ENCODE measurements at regions not wholly inside any gene's neighbourhood (a gene's known extent, or its start where the extent isn't known, plus 50 kb on each side); places are given as distances from the start of the nearest gene placed in this dataset.
A peak's percentile ranks its signal among the peaks of the same experiment; 100 is the strongest.

- no peak for DNase-seq
Measured at GRCh38 chr7:98679741-98680140, 62.7 kb downstream of the NPTX2 start.

DNA sequence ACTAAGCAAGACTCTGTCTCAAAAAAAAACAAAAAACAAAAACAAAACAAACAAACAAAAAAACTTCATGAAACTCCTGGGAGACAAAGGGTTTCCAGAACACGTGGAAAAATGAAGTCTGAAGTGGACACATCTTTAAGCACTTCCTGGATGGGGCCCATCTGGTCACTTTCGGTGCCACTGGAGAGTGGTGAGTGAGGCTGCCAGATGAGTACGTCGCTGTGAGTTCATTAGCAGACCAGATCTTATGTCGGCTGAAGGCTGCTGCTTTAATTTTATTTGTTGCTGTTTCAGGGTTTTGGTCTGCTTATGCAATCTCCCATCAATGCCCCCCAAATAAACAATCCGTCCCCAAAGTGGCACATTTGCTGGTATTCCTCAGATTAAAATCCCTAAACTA, 64.4 kb downstream of the NPTX2 start:
- no peak for DNase-seq

- DNase-seq, result no peak
Measured at GRCh38 chr7:98681951-98682350, 64.9 kb downstream of the NPTX2 start.

DNA sequence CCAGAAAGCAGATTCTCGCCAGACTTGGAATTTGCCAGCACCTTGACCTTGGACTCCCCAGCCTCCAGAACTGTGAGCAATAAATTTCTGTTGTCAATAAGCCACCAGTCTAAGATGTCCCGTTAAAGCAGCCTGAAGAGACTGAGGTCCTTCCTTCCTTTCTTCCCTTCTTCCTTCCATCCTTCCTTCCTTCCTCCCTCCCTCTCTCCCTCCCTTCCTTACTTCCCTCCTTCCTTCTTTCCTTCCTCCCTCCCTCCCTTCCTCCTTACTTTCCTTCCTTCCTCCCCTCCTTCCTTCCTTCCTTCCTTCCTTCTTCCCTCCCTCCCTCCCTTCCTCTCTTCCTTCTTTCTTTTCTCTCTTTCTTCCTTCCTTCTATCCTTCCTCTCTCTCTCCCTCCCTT, 66.4 kb downstream of the NPTX2 start:
- no peak for DNase-seq

DNA sequence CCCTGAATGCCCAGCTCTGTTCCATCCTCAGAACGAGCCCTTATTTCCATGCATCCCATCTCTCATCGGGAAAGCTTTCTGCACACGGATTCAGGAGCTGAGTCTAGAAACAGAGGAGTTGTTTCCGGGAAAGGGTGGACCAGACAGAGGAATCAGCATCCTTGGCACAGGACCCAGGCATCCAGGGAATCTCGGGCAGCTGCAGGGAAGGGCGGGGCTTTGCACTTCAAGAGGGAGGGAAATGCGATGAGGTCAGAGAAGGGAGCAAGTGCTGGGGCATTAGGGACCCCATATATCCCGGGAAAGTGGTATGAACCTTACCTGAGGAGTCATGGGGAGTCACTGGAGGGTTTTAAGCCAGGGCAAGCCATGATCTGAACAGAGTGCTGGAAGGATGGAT, 68.5 kb downstream of the NPTX2 start:
- no peak for DNase-seq

DNA sequence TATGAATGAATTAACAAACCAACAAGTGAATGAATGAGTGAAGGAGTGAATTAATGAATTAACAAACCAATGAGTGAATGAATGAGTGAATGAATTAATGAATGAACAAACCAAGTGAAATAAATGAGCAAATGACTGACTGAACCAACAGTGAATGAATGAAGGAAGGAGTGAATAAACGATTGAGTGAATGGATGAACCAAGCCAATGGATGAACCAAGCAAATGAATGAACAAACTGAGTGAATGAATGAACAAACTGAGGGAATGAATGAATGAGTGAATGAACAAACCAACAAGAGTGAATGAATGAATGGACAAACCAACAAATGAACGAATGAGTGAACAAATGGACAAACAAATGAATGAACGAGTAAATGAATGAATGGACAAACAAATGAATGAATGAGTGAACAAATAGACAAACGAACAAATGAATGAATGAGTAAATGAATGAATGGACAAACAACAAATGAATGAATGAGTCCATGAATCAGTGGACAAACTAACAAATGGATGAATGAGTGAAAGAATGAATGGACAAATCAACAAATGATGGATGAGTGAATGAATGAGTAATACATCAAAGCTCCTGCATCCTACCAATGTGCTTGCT, 69.5 kb downstream of the NPTX2 start:
- DNase-seq, result no peak

GRCh38 chr7:98687111-98687751, 70.1 kb downstream of the NPTX2 start:
- no peak for DNase-seq

GRCh38 chr7:98691619-98692018, 74.5 kb downstream of the NPTX2 start:
- DNase-seq, result no peak

- DNase-seq, result no peak
Measured at GRCh38 chr7:98697083-98697482, 80.0 kb downstream of the NPTX2 start.

GRCh38 chr7:98697485-98698240, 80.6 kb downstream of the NPTX2 start:
- no peak for DNase-seq

GRCh38 chr7:98698976-98699375, 81.9 kb downstream of the NPTX2 start:
- DNase-seq, result no peak

- DNase-seq, result no peak
Measured at GRCh38 chr7:98700533-98700932, 83.4 kb downstream of the NPTX2 start.

DNA sequence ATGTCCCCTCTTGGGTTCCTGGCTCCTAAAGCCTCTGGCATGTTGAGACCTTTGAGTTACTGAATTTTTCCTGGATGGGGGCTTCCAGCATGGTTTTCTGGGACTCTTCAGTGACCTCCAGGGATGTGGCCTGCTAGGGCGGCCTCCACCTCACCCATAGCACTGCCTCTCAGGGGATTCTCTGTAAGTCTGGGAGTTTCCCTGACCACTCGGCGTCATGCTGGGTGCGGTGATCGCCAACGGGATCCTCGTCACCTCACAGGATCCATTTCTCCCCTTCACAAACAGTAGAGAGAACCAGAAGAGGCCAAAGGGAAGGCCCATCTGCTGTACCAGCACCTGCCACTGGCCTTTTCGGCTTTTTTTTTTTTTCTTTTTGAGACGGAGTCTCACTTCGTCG, 84.3 kb downstream of the NPTX2 start:
- DNase-seq, result no peak

- DNase-seq, result no peak
Measured at GRCh38 chr7:98702021-98702420, 84.9 kb downstream of the NPTX2 start.

- peak in 1 of 2 donors; percentile 17 for DNase-seq
Measured at GRCh38 chr7:98703916-98704315, 86.8 kb downstream of the NPTX2 start.

DNA sequence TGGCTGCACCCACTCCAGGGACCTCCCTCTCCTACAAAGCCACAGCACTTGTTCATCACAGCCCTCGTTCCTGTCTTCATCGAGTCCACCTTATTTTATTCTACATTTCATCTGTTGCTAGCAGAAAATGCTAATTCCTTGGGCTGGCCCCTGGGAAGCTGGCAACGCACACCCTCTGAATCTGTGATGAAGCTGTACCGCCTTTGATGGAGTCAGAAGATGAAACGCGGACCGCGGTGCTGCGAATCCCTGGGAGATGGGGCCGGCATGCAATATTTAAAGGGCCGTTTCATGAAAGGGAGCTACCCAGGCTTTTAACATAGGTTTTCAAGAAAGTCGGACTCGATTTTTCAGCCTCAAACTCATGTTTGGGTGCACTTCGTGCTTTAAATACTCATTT, 88.5 kb downstream of the NPTX2 start:
- DNase-seq, result no peak

DNA sequence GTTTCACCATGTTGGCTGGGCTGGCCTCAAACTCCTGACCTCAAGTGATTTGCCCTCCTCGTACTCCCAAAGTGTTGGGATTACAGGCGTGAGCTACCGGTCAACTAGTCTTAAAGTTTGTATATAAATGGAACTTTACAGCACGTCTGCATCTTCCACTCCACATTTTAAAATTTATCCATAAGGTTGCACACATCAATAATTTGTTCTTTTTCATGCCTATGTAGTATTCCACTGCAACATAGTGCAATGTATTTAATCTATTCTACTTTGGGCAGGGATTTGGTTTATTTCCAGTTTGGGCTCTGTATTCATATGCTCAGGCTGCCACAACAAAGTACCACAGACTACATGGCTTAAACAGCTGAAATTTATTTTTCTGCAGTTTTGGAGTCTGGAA, 90.0 kb downstream of the NPTX2 start:
- DNase-seq, result no peak

DNA sequence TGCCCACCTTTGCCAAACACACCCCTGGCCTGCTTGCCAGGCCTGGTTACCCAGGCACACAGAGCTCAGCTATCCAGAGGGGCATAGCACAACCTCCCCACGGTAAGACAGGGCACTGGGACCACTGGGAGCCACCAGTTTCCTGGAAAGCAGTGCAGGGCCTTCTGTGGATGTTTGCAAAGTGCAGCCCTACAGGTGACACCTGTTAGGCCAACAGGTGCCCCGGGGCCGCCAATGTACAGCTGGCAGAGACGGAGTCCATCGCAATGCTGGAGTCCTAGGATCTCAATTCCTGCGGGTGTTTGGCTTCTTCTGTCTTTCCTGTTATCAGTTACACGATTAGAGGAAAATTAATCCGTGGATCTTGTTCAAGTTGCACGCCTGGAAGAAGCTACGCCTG, 94.9 kb downstream of the NPTX2 start:
- no peak for DNase-seq

GRCh38 chr7:98713165-98713810, 96.2 kb downstream of the NPTX2 start:
- DNase-seq, result no peak

- no peak for DNase-seq
Measured at GRCh38 chr7:98719396-98719795, 102.3 kb downstream of the NPTX2 start.

GRCh38 chr7:98722402-98722801, 105.3 kb downstream of the NPTX2 start:
- DNase-seq, result no peak

DNA sequence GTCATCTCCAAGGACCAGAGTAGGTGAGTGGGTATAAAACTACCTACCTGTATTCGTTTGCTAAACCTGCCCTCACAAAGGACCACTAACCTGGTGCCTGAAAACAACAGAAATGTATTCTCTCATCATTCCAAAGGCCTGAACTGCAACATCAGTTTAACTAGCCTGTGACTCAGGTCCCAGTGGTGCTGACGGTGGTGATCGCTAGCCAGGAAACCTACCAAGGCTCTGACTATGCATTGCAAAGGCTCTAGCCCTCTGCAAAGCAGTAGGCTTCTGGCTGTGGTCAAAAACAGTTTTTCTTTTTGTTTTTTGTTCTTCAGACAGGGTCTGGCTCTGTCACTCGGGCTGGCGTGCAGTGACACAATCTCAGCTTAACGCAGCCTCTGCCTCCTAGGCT, 107.5 kb downstream of the NPTX2 start:
- DNase-seq, result no peak

DNA sequence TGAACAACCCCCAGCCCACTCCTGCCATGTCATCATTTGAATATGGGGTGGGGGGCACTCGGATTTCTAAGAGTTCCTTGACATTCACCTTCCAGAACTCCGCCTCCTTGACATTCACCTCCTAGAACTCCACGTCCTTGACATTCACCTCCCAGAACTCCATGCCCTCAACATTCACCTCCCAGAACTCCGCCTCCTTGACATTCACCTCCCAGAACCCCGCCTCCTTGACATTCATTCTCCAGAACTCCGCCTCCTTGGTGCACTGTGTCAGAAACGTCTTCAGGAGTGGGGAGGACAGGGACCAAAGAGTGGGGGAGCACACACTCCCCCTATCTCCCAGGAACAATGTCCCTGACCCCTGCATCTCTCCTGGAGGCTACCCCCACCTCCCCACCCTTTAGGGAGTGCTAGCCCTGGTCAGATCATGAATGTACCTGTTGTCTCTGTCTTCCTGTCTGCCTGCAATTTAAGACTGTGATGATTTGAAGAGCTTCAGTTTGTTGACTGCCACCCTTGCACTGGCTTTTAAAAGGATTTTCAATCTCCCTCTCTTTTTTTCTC, 110.1 kb downstream of the NPTX2 start:
- no peak for DNase-seq

GRCh38 chr7:98728555-98728954, 111.5 kb downstream of the NPTX2 start:
- no peak for DNase-seq

All from inflammatory macrophage treated with lipopolysaccharide for 1 hour (primary cell).